Subcutaneous abdominal adipose tissue (tissue), 5 donors: ENCODE measurements at regions not wholly inside any gene's neighbourhood (a gene's known extent, or its start where the extent isn't known, plus 50 kb on each side); places are given as distances from the start of the nearest gene placed in this dataset.

Experiments used
- H3K27ac ChIP-seq: one replicate; pipeline ENCODE4 v1.7.0; 2013; ENCODE audit warnings: low read depth, mild to moderate bottlenecking, inconsistent platforms, low read length, moderate library complexity
- H3K27me3 ChIP-seq, 5 donors: one replicate each; pipeline ENCODE4 v1.7.0; 2013; ENCODE audit warnings: low read length in 5 of 5, inconsistent platforms in 1 of 5; ENCODE audit not compliant: control insufficient read depth in 5 of 5, insufficient read depth in 4 of 5
- H3K36me3 ChIP-seq, 5 donors: one replicate each; pipeline ENCODE4 v1.7.0; 2013; ENCODE audit warnings: low read length in 5 of 5; ENCODE audit not compliant: control insufficient read depth in 5 of 5, insufficient read depth in 5 of 5
- H3K4me1 ChIP-seq, 5 donors: one replicate each; pipeline ENCODE4 v1.7.0; 2013; ENCODE audit warnings: low read length in 5 of 5, mild to moderate bottlenecking in 3 of 5, moderate library complexity in 1 of 5; ENCODE audit not compliant: control insufficient read depth in 5 of 5, insufficient read depth in 5 of 5
- H3K4me3 ChIP-seq, 5 donors: one replicate each; pipeline ENCODE4 v1.7.0; 2013; ENCODE audit warnings: low read length in 5 of 5, low read depth in 1 of 5
- H3K9ac ChIP-seq, 5 donors: one replicate each; pipeline ENCODE4 v1.7.0; 2013; ENCODE audit warnings: low read length in 5 of 5, mild to moderate bottlenecking in 4 of 5, moderate library complexity in 3 of 5
- H3K9me3 ChIP-seq, 5 donors: one replicate each; pipeline ENCODE4 v1.7.0; 2013; ENCODE audit warnings: low read length in 5 of 5; ENCODE audit not compliant: control insufficient read depth in 5 of 5
- donor health status: healthy.
- donor health status: healthy.
- donor health status: healthy.
- donor health status: healthy.
- donor health status: healthy.

GRCh38 chr16:5377280-5377898, 279.8 kb upstream of the EEF2KMT start:
- no peak overlapping the region for H3K27ac ChIP-seq
- no peak overlapping the region for H3K9ac ChIP-seq
- H3K4me3 ChIP-seq = no peak overlapping the region
- H3K27me3 ChIP-seq = peaks cover 0 to 15% (median 6%) of the 10 kb centered on the region in 5 donors
- H3K36me3 ChIP-seq = no peaks in the 10 kb centered on the region
- H3K4me1 ChIP-seq = no peaks in the 10 kb centered on the region
- peaks cover 0 to 3% (median 0%) of the 10 kb centered on the region in 5 donors for H3K9me3 ChIP-seq

- Histone ChIP-seq H3K27me3 (peaks cover 0 to 16% (median 6%) of the 10 kb centered on the region in 5 donors), H3K9ac (no peak overlapping the region), H3K4me1 (no peaks in the 10 kb centered on the region), H3K27ac (no peak overlapping the region), H3K9me3 (peaks cover 0 to 3% (median 0%) of the 10 kb centered on the region in 5 donors), H3K4me3 (no peak overlapping the region), H3K36me3 (no peaks in the 10 kb centered on the region)
Observed at GRCh38 chr16:5374184-5374583, 276.6 kb upstream of the EEF2KMT start.

GRCh38 chr16:5367951-5368350, 270.4 kb upstream of the EEF2KMT start:
- Histone ChIP-seq H3K27me3 (peaks cover 0 to 8% (median 0%) of the 10 kb centered on the region in 5 donors), H3K4me3 (no peak overlapping the region), H3K27ac (no peak overlapping the region), H3K4me1 (no peaks in the 10 kb centered on the region), H3K9ac (no peak overlapping the region), H3K36me3 (no peaks in the 10 kb centered on the region), H3K9me3 (no peaks in the 10 kb centered on the region)

- no peak overlapping the region for H3K4me3 ChIP-seq
- H3K27ac ChIP-seq = no peak overlapping the region
- H3K4me1 ChIP-seq = no peaks in the 10 kb centered on the region
- H3K9me3 ChIP-seq = no peaks in the 10 kb centered on the region
- no peak overlapping the region for H3K9ac ChIP-seq
- H3K27me3 ChIP-seq = peaks cover 0 to 8% (median 0%) of the 10 kb centered on the region in 5 donors
- no peaks in the 10 kb centered on the region for H3K36me3 ChIP-seq
Observed at GRCh38 chr16:5366126-5366525, 268.5 kb upstream of the EEF2KMT start.

GRCh38 chr16:5364186-5364585, 266.6 kb upstream of the EEF2KMT start:
- no peak overlapping the region for H3K4me3 ChIP-seq
- H3K9me3 ChIP-seq = no peaks in the 10 kb centered on the region
- no peaks in the 10 kb centered on the region for H3K36me3 ChIP-seq
- H3K4me1 ChIP-seq = no peaks in the 10 kb centered on the region
- H3K27ac ChIP-seq = no peak overlapping the region
- H3K9ac ChIP-seq = no peak overlapping the region
- H3K27me3 ChIP-seq = peaks cover 0 to 4% (median 0%) of the 10 kb centered on the region in 5 donors

GRCh38 chr16:5361322-5361721, 263.7 kb upstream of the EEF2KMT start:
- H3K27me3 ChIP-seq = peaks cover 0 to 4% (median 0%) of the 10 kb centered on the region in 5 donors
- no peaks in the 10 kb centered on the region for H3K4me1 ChIP-seq
- H3K36me3 ChIP-seq = no peaks in the 10 kb centered on the region

GRCh38 chr16:5354645-5355044, 257.1 kb upstream of the EEF2KMT start:
- Histone ChIP-seq H3K9me3 (no peaks in the 10 kb centered on the region), H3K27me3 (no peaks in the 10 kb centered on the region), H3K36me3 (no peaks in the 10 kb centered on the region), H3K9ac (no peak overlapping the region), H3K4me3 (no peak overlapping the region), H3K4me1 (no peaks in the 10 kb centered on the region), H3K27ac (no peak overlapping the region)

More at GRCh38 chr16:5361322-5361721, 263.7 kb upstream of the EEF2KMT start:
- Histone ChIP-seq H3K27ac (no peak overlapping the region), H3K4me3 (no peak overlapping the region), H3K9ac (no peak overlapping the region), H3K9me3 (no peaks in the 10 kb centered on the region)

- no peak overlapping the region for H3K4me3 ChIP-seq
- H3K9ac ChIP-seq = no peak overlapping the region
- no peaks in the 10 kb centered on the region for H3K4me1 ChIP-seq
- H3K27ac ChIP-seq = no peak overlapping the region
- H3K36me3 ChIP-seq = no peaks in the 10 kb centered on the region
- no peaks in the 10 kb centered on the region for H3K9me3 ChIP-seq
- H3K27me3 ChIP-seq = no peaks in the 10 kb centered on the region
Observed at GRCh38 chr16:5349670-5350517, 252.3 kb upstream of the EEF2KMT start.

- no peak overlapping the region for H3K9ac ChIP-seq
- no peak overlapping the region for H3K4me3 ChIP-seq
- H3K9me3 ChIP-seq = no peaks in the 10 kb centered on the region
- H3K4me1 ChIP-seq = no peaks in the 10 kb centered on the region
- no peaks in the 10 kb centered on the region for H3K36me3 ChIP-seq
- no peak overlapping the region for H3K27ac ChIP-seq
- no peaks in the 10 kb centered on the region for H3K27me3 ChIP-seq
Observed at GRCh38 chr16:5349101-5349500, 251.5 kb upstream of the EEF2KMT start.

- H3K9ac ChIP-seq = no peak overlapping the region
Observed at GRCh38 chr16:5347561-5347960, 250.0 kb upstream of the EEF2KMT start.

More at GRCh38 chr16:5347561-5347960, 250.0 kb upstream of the EEF2KMT start:
- no peaks in the 10 kb centered on the region for H3K36me3 ChIP-seq
- no peaks in the 10 kb centered on the region for H3K27me3 ChIP-seq
- H3K27ac ChIP-seq = no peak overlapping the region
- peaks cover 0 to 2% (median 0%) of the 10 kb centered on the region in 5 donors for H3K9me3 ChIP-seq
- no peak overlapping the region for H3K4me3 ChIP-seq
- no peaks in the 10 kb centered on the region for H3K4me1 ChIP-seq
